ENCODE measurements at regions not wholly inside any gene's neighbourhood (a gene's known extent, or its start where the extent isn't known, plus 50 kb on each side); places are given as distances from the start of the nearest gene placed in this dataset.
"Not testable (repeated sequence)": the region's sequence is repeated elsewhere in the genome, so short reads cannot be mapped to it uniquely, and the experiment has no call there.

DNA sequence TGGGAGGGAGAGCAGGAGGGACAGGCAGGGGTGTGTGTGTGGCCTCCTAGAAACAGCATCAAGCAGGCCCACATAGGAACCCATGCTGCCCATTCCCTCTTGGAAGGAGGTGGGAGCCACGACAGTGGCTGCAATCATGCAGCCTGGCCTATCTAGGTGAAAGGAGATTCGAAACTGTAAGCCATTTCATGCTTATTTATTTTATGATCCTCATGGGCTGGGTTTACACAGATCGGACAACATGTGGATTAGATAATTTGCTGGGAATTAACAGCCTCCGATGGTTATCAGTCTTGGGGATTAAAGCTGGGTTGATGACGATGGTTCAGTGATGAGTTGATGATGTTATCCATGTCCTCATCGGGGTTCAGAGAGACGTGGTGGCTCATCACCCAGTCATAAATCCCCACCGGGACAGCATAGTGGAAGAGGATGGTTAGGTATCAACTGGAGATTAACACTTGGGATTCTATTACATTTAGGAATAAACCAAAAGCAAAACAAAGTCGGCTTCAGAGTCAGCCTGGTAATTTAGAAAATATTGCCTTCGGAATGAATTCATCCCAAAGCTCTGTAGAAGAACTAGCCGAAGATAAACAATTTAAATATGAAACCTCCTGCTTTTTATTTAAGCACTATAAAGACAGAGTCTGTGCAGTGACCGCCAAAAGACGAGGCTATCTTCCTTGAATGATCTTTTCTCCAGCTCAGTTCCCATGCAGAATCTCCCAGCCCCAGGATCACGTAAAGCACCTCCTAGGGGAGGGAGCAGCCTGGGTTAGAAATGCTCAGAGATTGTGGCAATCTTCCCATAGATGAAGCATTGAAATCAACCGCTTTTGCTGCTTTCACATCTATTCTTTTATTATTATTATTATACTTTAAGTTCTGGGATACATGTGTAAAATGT is 252.8 kb downstream of the FOXD2 start:
- ChIA-PET CTCF (interaction anchor here (1.3 kb wide), 1 partner anchor 35 kb away, joined by 3 read pairs; no protein-coding TSS in a partner anchor), POLR2A (no interaction called here)
- TF ChIP-seq, protein P1, sequence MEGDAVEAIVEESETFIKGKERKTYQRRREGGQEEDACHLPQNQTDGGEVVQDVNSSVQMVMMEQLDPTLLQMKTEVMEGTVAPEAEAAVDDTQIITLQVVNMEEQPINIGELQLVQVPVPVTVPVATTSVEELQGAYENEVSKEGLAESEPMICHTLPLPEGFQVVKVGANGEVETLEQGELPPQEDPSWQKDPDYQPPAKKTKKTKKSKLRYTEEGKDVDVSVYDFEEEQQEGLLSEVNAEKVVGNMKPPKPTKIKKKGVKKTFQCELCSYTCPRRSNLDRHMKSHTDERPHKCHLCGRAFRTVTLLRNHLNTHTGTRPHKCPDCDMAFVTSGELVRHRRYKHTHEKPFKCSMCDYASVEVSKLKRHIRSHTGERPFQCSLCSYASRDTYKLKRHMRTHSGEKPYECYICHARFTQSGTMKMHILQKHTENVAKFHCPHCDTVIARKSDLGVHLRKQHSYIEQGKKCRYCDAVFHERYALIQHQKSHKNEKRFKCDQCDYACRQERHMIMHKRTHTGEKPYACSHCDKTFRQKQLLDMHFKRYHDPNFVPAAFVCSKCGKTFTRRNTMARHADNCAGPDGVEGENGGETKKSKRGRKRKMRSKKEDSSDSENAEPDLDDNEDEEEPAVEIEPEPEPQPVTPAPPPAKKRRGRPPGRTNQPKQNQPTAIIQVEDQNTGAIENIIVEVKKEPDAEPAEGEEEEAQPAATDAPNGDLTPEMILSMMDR (IDR thresholded peaks at IDR 0.05; ENCODE audit: control extremely low read depth, extremely low read depth, low read depth, missing control alignments), result no peak
- DNase-seq (ENCODE audit: extremely low spot score), result no peak

DNA sequence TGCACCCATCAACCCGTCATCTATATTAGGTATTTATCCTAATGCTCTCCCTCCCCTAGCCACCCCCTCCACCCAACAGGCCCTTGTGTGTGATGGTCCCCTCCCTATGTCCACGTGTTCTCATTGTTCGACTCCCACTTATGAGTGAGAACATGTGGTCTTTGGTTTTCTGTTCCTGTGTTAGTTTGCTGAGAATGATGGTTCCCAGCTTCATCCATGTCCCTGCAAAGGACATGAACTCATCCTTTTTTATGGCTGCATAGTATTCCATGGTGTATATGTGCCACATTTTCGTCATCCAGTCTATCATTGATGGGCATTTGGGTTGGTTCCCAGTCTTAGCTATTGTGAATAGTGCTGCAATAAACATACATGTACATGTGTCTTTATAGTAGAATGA is 253.4 kb downstream of the FOXD2 start:
- CTCF ChIA-PET, result interaction anchor here (1.5 kb wide), 1 partner anchor 254 kb away, joined by 3 read pairs; the partner anchor contains the start of gene FOXD2
- DNase-seq (ENCODE audit: extremely low spot score); POLR2A ChIA-PET: not testable (repeated sequence)

DNA sequence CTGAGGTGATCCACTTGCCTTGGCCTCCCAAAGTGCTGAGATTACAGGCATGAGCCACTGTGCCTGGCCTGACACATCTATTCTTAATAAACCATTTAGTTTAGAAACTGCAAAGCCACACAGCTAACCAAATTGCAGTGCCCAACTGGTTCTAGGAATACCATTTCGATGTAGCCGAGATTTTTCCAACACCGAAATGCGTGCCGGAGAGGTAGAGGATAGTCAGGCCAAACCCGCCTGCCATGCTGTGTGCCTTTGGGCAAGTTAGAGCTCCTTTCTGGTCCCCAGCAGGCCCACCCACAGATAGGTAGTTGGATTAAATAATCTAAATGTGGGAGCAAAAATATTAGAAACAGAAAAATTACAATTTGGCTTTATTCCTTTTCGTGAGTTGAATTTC is 254.4 kb downstream of the FOXD2 start:
- CTCF ChIA-PET, result interaction anchor here (1.1 to 1.5 kb wide), 2 partner anchors 13 to 255 kb away, joined by 3 read pairs; partner anchors contain the start of gene FOXD2
- POLR2A ChIA-PET, result no interaction called here
- TF ChIP-seq, protein P1 (IDR thresholded peaks at IDR 0.05; ENCODE audit: control extremely low read depth, extremely low read depth, low read depth, missing control alignments), result no peak
- no peak for DNase-seq (ENCODE audit: extremely low spot score)

DNA sequence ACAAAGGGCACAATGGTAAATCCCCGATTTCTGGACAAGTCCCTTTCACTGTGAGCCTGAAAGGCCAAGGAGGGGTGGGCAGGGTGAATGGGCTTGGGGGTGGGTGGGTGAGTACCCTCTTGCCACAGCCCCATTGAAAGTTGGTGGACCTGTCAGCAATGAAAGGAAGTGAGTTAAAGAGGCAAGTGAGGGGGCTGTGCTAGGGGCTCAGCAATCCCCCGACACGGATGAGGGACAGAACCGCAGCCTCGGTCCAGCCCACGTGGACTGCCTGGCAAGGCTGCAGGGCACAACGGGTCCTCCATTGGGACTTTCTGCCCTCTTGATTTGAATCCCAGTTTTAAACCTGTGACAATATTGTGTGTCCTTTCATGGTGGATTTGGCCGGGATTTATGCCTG is 255.3 kb downstream of the FOXD2 start:
- CTCF ChIA-PET, result interaction anchor here (1.1 kb wide), 1 partner anchor 14 kb away, joined by 3 read pairs; no protein-coding TSS in a partner anchor

DNA sequence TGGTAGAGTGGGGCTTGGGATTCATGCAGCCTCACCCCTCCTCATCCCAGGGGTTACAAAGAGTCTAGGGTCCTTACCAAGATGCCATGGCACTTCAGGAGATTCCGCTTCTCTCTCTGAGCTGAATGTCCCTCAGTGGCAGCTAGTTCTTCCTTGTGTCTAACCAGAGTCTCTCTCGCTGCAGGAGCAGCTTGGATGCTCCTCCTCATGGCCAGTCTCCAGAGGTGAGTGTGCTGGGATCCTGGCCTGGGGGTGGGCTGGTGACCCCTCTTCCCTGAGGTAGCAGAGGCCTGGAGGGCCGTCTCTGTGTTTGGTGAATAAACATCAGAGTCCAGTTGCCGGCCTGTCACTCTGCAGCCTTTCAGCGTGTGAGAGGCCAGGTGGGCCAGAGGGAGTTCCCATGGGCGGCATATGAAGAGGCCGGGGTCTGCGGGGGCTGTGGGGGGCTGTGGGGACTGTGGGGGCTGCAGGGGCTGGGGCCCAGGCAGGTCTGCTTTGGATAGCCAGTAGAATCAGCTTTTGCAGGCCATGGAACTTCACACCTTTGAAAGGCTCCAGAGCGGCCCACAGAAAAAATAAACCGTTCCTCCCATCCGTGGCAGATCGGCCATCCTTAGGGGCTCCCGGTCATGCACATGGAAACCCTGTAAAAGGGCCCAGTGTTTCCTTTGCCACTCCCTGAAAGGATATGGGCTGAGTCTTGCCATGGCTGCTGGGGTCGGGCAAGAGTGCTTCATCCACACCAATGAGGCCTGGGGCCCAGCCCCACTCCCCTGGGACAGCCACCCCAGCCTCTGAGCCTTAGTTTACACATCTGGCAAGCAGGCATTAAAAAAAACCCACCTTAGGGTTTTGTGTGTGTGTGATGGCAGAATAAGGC is 256.4 kb downstream of the FOXD2 start:
- DNase-seq (ENCODE audit: extremely low spot score), result no peak
- ChIA-PET POLR2A (no interaction called here), CTCF (interaction anchor here (1.1 to 1.4 kb wide), 2 partner anchors 257 to 270 kb away, joined by 3 to 4 read pairs; partner anchors contain the start of gene FOXD2)
- TF ChIP-seq, protein P1 (IDR thresholded peaks at IDR 0.05; ENCODE audit: control extremely low read depth, extremely low read depth, low read depth, missing control alignments), result no peak

More for the DNA sequence above, 255.3 kb downstream of the FOXD2 start:
- TF ChIP-seq, protein P1 (IDR thresholded peaks at IDR 0.05; ENCODE audit: control extremely low read depth, extremely low read depth, low read depth, missing control alignments), result no peak
- no peak for DNase-seq (ENCODE audit: extremely low spot score)
- POLR2A ChIA-PET, result no interaction called here

DNA sequence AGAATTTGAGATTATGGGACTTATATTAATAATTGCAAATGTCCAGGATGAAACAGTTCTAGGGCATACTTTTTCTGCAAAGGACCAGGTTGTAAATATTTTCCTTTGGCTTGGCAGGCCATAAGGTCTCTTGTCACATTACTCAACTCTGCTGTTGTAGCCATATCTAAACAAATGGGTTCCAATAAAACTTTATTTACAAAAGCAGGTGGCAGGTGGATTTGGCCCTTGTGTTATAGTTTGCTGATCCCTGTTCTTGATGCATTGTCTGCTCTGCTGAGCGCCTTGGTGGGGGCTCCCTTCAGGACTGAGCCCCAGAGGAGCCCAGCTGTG is 258.5 kb downstream of the FOXD2 start:
- POLR2A ChIA-PET, result no interaction called here
- DNase-seq (ENCODE audit: extremely low spot score), result no peak
- CTCF ChIA-PET, result interaction anchor here (1.3 to 3.1 kb wide), 4 partner anchors 14 to 259 kb away, joined by 3 to 11 read pairs (median 6); partner anchors contain the start of gene FOXD2
- TF ChIP-seq, protein P1 (IDR thresholded peaks at IDR 0.05; ENCODE audit: control extremely low read depth, extremely low read depth, low read depth, missing control alignments), result no peak

All from GM10248 (cell line).